Activated T-cell treated with anti-CD3 and anti-CD28 coated beads, Interleukin-2, amount 50 U/mL, for 48 hours (primary cell): ENCODE measurements at regions not wholly inside any gene's neighbourhood (a gene's known extent, or its start where the extent isn't known, plus 50 kb on each side); places are given as distances from the start of the nearest gene placed in this dataset.

ENCODE experiments used
- DNase-seq, 2 experiments: peaks; one replicate each; pipeline ENCODE4 v3.0.0-alpha.2; 2020

DNA sequence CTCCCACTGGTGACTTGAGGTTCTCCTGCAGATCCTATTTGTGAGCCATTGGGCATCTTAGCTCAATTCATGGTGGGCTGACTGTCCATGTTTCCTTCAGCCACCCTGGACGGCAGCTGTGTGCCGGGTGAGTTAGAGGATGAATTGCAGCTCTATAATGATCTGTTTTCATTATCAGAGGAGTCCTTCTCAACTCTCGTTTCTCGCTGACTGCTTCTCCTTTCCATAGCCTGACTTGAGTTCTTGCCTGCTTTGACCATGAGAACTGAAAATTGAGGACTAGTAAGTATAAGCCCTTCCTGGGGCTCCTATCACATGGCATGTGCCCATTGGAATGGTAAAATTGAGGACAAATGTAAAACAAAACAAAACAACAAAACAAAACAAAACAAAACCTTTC lies 121.8 kb downstream of the CDC42EP3 start:
- DNase-seq = no peak

DNA sequence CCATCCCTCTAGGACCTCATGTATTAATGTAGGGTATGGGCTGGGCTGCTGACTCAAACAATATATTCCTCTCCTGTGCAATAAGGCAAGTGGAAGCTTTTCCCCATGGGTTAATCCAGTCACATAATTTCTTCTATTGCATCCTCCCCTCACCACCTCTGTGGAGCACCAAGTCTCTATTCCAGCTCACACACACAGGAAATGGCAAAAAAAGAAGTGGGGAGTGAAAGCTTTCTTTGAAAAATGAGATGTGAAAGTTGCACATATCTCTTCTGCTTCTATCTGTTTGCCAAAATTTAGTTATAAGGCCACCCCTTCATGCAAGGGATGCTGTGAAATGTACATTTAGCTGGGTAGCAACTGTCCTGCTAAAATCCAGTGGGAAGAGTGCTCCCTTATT lies 121.3 kb downstream of the CDC42EP3 start:
- no peak for DNase-seq

DNA sequence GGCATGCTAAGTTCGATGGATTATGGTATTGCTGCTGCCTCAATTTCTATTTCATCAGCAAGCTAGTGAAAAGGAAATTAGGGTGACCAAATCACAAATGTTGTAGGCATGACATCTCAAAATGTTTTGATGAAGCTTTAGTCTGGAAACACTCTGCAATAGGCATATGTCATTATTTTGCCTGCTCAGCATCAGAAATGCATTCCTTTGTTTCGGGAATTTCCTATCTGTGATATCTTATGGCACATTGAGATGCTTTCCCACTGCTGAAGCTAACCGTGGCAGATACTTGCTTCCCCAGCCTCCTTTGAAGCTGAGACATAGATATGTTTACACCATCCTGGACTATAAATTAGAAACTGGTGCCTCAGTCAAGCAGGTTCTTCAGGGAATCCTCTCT lies 119.7 kb downstream of the CDC42EP3 start:
- no peak for DNase-seq

DNA sequence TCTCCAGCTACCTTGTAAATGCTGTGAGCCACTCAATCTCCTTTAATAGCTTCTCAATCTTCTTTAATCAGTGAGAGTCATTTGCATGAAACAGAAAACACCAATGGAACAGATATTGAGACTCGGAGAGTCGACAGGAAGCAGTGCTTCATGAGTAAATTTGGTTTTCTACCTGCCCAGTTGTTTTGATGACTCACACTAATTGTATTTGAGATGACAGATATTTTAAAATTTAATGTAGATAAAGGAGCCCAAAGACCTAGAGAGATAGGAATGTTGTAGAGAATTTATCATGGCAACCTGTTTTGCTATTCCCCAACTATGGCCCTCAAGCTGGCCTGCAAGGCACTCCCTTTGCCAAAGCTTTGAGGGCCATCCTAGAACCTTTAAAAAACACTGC lies 119.1 kb downstream of the CDC42EP3 start:
- DNase-seq = no peak

DNA sequence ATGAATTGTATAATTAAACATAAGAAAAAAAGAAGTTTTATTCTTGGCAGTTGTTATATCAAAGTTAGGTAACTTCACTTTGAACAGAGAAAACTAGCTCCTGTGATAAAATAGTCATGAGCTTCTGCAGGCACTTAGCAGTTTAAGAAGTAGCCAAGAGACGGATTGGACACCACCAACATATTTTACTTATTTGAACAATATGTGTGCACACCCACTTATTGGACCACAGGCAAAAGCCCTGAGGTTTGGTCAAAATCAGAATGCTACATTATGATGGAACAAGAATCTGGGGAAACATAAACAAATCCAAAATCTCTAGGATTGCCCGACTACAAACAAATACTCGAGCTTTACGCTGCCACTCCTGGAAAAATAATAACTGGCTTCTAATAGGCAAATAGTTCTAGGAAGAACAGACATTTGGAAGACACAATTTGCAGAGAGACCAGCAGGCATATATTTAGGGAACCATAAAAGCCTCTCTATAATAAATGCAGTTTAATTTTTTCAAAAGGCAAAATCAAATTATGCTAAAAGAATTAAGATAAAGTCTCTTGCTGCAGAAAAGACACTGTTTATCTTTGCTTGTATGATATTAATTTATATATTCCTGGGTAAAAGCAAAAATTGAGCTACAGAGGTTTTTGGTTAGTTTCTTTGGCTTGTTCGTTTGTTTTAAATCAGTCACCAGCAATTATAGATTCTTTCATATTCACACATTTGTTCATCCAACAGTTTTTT lies 117.9 kb downstream of the CDC42EP3 start:
- DNase-seq = no peak

DNA sequence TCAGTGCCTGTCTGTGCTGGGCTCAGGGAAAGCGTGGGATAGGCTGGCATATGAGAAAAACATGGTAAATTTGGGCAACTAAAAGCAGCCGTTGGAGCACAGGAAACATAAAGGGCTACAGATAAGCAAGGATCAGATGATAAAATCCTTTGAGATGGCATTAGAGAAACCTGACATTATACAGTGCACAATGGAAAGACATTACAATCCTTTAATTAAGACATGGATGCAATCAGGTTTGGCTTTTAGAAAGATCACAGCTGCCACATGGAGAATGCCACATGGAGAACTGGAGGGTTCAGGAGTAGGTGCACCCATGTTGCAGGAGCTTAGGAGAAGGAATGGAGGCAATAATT lies 117.3 kb downstream of the CDC42EP3 start:
- DNase-seq = no peak

DNA sequence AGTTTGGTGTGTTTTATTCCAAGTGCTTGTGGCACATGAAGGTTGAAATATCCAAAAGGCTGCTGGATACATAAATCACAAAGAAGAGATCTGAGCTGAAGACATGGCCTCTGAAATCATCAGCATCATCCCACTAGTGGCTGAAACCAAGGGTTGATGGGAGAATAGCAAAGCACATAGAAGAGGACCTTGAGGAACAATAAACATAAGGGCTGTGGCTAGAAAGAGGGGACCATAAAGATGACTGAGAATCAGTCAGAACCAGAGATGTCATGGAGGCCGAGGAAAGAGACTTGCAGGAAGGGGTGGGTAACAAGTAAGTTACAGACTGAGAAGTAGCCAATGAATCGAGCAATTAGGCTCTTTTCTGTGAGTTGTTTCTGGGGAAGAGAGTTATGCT lies 116.8 kb downstream of the CDC42EP3 start:
- DNase-seq = no peak

DNA sequence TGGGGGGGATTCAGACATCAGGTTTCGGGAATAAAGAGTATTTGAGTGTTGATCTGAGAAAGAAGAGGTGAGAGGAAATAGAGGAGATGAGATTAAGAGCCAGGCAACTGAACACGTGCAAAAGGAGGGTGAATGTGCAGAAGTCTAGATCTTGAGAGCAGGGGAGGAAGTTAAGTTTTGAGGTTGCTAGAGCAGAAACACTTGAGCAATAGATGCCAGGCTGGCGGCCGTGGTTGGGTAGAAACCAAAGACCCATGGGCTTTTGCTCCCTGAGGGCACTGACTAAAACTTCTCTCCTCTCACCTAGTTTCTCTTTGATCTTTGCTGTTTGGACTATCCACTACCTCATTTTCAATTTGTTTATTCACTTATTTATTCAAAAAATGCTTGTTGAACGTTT lies 116.0 kb downstream of the CDC42EP3 start:
- peak in 1 of 2 experiments; percentile 35 for DNase-seq

DNA sequence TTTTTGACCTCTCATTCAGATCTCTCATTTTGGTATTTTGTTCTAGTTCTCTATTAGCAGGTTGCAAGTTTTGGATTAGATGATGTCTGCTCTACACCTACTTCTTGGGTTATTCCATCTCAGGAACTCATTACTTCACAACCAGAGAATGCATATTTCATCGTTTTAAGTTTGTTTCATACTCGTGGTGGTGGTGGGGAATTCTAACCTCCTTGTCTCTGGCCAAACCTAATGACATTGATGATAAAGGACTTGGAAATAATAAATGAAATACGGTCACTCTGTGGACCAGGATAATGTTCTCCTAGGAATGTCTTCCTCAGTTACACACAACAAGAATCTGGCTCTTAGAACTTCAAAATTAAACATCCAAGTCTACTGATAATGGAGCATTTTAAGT lies 115.2 kb downstream of the CDC42EP3 start:
- no peak for DNase-seq

DNA sequence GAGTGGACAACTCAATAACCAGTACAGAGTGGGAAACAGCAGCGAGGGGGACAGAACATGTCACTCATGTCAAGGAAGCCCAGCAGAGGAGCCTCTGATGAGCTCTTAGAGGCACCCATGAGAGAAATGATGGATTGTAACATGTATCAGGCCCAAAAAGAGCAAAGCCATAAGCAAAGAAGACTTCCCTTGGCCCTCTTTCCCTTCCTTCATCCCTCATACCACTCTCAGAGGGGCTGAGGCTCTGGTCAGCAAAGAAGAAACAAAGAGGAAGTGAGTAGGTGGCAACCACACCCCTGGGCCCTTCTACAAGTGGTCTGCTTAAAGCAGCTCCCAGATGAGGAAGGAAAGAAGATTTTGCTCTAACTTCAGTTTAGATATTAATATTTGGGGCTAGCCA lies 112.8 kb downstream of the CDC42EP3 start:
- no peak for DNase-seq

DNA sequence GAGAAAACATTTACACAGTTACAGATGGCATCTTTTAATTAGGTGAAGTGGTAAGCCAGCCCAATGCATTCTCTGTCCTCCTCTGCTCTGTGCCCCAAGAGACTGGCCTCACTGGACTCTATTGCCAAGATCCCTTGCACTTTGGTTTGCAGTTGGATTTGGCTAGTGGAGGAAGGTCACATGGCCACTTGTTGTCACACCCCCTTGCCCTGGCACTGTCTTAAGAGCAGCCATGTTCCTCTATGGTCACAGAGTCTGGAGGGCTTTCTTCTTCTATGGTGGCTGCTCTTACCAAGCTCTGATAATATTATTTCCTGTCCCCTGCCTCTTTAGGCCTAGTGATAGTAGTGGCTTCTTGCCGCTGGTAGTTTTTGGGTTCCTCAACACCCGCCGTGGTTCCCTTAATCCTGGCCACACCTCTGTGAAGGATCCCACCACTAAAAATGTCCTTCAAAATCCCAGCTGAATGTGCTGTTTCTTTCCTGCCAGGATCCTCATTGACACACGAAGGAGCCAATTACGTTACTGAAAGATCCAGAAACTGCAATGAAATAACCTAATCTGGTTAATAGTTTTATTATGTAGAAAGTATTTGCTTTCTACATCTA lies 111.1 kb downstream of the CDC42EP3 start:
- DNase-seq = no peak

DNA sequence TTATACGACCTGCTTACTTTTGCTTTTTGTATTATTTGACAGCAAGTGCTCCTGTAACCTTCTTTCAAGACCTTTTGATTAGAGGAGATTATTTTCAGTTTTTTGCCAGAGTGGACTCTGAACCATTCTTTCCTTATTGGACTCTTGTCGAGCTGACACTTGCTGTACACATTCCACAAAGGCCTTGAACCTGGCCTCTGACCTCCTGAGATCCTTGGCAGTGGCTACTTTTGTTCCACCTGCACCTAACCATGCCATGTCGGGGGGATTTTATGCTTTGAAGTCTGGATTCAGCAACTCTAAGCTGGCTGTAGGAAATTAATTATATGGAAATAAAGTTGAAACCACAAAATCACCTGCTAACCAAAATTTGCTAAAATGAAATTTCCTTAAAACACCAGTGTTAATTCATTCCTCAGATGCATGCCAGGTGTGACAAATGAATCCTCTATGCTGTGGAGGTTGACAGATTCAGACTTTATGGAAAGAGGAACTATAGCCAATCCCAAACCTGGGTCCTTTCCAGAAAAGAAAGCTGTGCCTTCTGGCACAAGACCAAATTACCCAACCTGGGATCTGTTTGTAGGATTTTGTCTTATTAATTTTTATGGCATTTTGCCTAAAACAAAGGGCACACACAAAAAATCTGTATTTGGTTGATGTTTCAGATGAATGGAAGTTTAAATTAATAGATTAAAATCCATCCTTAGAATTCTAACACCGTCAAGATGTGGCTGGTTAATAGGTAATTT lies 110.4 kb downstream of the CDC42EP3 start:
- DNase-seq = no peak

DNA sequence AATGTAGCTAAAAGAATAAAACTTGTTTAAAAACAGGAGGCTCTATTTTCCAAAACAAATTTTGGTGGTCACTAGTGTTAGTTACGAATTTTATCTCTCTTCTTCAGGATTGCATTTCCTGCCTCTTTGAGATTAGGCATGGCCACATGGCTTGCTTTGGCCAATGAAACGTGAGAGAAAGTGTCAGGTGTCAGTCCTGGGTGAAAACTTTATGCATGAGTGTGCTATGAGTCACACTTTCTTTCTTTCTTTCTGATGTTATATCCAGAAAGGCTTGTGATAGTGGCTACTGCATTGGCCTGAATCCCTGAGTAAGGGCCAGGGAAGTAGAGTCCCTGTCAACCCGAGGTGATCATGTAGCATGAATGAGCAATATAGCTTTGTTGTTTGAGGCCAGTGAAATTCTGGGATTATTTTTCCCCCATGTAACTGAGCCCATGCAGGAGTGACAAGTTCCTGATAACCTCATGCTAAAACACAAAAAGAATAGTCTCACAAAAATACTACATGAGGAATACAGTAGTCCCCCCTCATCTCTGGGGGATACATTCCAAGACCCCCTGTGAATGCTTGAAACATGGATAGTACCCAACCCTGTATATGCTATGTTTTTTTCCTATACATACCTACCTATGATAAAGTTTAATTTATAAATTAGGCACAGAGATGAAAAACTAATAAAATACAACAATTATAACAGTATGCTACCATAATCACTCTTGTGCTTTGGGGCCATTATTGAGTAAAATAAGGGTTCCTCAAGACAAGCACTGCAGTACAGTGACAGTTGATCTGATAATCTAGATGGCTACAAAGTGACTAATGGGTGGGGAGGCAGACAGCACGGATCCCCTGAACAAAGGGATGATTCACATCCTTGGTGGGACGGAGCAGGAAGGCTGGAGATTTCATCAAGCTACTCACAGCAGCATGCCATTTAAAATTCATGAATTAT lies 109.5 kb downstream of the CDC42EP3 start:
- DNase-seq = peak; percentile 42 to 60

DNA sequence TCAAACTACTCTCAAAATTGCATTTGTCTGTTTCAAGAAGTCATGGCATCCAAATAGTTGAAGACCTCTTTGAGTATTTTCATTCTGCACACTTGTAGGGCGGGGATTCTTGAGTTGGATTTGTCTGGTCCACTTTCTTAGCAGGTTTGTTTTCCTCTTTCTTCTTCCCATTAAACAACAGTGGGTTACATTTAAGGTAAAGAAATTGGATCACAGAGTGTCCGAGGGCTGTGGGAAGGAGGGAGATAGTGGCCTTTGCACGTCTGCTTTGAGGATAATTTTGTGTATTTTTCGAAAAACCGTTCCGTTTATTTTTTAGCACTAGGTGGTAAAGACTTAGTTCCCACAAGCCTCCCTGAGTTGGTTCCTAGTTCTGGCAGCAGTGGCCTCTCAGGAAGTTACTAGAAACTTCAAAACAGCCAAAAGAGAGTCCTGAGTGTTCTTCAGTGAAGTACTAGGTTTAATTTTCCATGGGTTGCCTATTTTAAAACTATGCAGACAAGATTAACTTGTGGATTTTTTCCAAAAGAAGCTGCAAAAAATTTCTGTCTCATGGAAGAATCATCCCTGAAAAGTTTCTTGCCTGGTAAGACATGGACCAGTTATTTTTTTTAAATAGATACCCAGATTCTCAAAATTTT lies 107.9 kb downstream of the CDC42EP3 start:
- no peak for DNase-seq

DNA sequence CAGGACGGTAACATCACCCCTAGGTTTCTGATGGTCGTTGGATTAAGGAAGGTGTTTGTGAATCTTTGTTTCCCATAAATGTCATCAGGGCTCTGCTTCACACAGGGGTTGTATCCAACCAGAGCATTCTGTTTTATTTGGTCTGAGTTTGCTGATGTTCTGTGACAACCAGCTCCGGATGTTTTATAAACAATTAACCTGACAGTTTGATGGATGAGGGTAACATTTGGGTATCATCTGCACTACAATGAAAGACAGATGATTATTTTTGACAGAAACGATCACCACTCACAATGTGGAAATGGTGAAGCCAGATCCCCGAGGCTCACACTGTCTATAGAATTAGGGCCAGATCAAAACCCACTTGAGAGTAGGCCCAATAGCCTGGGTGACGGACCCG lies 107.1 kb downstream of the CDC42EP3 start:
- no peak for DNase-seq

DNA sequence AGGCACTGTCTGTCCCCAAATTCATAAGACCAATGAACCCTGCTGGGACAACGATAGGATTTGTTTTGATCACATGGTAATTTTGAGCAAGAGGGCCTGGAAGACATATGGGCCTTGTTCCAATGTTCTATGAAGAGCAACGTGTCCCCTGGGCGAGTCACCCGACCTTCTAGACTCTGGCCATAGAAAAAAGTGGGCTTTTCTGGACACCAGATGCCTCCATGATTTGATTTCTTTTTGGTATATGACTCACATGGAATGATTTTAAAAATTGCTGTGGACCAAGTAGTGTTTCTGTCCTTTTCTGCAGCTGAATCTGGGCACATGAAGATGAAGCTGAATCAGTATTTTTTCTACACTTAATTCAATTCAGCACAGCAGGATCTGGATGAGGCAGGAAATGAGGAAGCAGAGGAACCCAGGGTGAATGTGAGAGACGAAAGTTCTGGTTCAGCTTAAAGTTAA lies 104.9 kb downstream of the CDC42EP3 start:
- no peak for DNase-seq

DNA sequence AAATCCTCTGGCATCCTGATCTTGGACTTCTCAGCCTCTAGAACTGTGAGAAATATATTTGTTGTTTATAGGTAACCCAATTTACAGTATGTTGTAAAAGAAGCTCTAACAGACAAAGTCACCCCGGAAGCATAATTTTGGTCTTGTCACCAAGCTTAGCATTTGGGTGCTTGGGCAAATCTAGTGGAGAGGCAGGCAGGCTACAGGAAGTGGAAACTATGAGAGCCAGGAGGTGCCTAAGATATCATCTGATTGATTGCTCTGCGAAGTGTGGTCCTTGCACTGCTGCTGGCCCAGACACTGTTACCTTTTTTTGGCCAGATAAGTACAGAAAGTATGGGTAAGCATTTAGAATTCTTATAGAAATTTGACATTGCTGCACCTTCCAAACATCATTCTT lies 102.9 kb downstream of the CDC42EP3 start:
- DNase-seq = no peak

DNA sequence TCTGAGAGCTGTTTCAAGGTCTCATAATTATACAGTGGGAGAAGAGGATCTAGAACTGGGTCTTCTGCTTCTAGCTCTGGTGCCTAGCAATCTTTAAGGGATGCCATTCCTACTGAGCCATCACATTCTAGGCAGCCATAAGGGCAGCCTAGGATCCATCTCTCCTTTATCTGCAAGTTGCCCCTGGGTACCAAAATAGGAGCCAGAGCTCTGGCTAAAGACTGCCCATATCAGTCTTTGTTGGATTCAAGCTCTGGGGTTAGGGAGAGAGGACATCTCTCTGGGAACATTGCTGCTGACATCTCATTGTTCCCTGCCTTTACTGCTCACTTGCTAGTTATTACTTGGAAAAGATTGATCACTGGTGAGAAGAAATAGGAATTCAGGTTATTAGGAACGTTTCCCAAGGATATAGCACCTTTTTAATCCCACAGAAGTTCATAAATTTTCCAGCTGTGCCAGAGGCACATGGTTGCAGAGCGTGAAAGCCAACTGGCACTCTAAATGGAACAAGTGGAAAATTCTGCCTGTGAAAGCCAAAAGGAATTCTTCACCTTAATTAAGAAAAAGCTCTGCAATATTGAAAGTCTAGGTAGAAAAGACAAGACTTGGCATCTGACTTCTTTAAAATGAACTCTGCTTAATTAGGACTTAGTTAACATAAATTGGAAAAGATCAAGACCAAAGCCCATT lies 102.2 kb downstream of the CDC42EP3 start:
- DNase-seq = no peak

DNA sequence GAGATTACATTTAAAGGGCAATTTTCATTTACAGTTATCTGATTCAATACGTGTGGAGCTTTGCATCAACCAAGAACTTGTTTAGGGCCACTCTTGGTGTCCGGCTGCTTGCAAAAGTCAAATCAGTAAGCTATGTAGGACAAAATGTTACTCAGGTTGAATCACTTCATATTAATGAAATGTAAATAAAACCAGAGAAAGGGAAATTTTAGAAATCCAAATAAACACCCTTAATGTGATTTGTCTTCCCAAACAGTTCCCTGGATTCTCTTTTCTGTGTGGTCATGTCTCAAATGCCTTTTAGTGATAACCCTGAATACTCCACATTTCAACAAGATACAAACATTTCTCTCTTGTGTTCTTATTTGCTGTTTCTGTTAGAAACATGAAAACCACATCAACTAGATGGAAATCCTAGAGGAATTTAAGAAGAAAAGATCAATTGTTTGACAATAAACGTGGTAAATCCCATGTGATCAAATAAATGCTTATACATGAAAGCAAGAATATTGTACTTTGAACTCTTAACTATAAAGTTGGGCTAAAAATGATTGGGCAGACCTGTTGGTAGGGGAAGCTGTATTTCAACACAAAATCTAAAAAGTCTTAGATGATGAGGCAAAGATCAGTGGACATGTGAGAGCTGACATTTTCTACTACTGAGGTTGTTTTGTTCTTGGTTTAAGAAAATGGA lies 101.3 kb downstream of the CDC42EP3 start:
- no peak for DNase-seq

DNA sequence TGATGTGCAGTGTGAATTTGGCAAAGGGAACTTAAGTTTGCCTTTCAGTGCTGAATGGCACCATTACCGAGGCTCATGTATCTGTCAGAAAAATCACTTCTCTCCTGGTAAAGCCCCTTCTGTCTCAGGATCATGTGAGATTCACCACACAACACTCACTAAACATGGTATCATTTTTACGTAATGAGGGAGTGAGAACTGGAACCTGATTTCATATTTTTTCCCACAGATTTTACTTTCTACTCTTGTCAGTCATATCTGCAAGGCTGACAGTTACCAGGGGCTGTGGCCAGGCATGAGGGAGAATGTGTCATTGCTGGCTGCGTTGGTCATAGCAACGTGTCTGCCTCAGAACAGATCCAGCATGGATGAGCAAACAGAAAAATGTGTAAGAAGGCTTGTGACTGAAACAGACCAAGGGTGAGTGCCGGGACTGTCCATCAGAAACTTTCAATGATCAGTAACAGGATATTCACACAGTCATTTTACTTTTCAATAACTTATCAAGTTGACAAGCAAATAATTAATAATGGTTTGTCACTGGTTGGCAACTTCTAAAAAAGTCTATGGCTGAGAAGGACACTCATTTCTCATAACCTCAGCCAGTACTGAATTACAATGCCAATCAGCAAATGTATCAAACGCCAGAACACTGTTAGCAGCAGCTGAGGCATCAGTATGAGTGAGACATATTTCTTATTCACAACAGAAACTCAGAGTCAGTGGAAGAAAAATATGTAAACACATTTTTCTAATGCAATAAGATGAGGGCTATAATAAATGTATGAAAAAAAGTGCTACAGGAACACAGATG lies 100.5 kb downstream of the CDC42EP3 start:
- peak; percentile 72 to 80 for DNase-seq
